NT2/D1 (cell line): ENCODE measurements at regions not wholly inside any gene's neighbourhood (a gene's known extent, or its start where the extent isn't known, plus 50 kb on each side); places are given as distances from the start of the nearest gene placed in this dataset.

Source experiments
- DNase-seq: peaks from one replicate; pipeline ENCODE4 v3.0.0-alpha.2; 2011; ENCODE audit warnings: low read depth, low spot score
- H3K27me3 ChIP-seq: 2 replicates; pipeline ENCODE4 v1.6.0; 2011; ENCODE audit warnings: mild to moderate bottlenecking; ENCODE audit not compliant: insufficient read length, insufficient read depth
- H3K36me3 ChIP-seq: 2 replicates; pipeline ENCODE4 v1.6.1; 2011; ENCODE audit warnings: mild to moderate bottlenecking, low read length, mixed read lengths; ENCODE audit not compliant: insufficient read depth, insufficient read length
- H3K4me1 ChIP-seq: 2 replicates; pipeline ENCODE4 v1.5.1; 2011; ENCODE audit not compliant: insufficient read depth, insufficient read length
- H3K4me3 ChIP-seq: 2 replicates; pipeline ENCODE4 v1.5.1; 2011; ENCODE audit warnings: low read depth; ENCODE audit not compliant: insufficient read length
- H3K9ac ChIP-seq: 2 replicates; pipeline ENCODE4 v1.6.0; 2011; ENCODE audit warnings: low read depth; ENCODE audit not compliant: insufficient read length
- H3K9me3 ChIP-seq: 2 replicates; pipeline ENCODE4 v1.5.1; 2011; ENCODE audit warnings: mild to moderate bottlenecking, low read length; ENCODE audit not compliant: insufficient read depth
- SUZ12 ChIP-seq: IDR thresholded peaks from 2 replicates; pipeline ENCODE4 v1.6.1; 2011; ENCODE audit not compliant: insufficient read length, insufficient read depth; ENCODE audit errors: extremely low read depth
- YY1 ChIP-seq: IDR thresholded peaks from 2 replicates; pipeline ENCODE4 v1.6.1; 2011; ENCODE audit not compliant: insufficient read length, insufficient read depth
- ZNF274 ChIP-seq: IDR thresholded peaks from 2 replicates; pipeline ENCODE4 v1.6.1; 2011; ENCODE audit warnings: mild to moderate bottlenecking, low read depth, low read length

DNA sequence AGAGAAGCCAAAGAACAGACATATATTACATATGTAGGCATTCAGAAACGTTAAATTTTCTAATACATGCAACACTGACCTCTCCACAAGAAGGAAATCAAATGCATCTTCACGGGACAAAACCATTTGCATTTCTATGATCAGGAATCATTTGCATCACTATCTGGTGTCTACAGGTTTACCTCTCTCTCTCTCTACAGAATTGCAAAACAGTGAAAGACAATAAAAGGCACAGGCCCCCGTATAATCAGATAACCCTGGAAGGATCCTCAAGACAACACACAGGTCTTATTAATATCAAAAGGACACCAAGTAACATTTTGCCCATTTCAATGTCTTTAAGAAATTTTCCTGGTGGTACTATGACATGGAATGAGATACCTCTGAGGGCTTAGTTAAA lies 306.3 kb downstream of the GPAM start:
- Histone ChIP-seq H3K4me1 (no peaks in the 10 kb centered on the region), H3K9me3 (peaks cover 13% of the 10 kb centered on the region; the same call in 1 of the 2 replicates), H3K27me3 (no peaks in the 10 kb centered on the region), H3K36me3 (no peaks in the 10 kb centered on the region), H3K9ac (no peak overlapping the region), H3K4me3 (no peak overlapping the region)
- TF ChIP-seq SUZ12: no peak
- TF ChIP-seq YY1: no peak
- TF ChIP-seq ZNF274: no peak
- DNase-seq: no peak

- H3K9ac ChIP-seq: no peak overlapping the region
- H3K36me3 ChIP-seq: no peaks in the 10 kb centered on the region
- no peaks in the 10 kb centered on the region for H3K4me1 ChIP-seq
- no peak overlapping the region for H3K4me3 ChIP-seq
- no peak for TF ChIP-seq YY1
- no peak for TF ChIP-seq ZNF274
- TF ChIP-seq SUZ12: no peak
- H3K27me3 ChIP-seq: no peaks in the 10 kb centered on the region
- DNase-seq: no peak
- peaks cover 13% of the 10 kb centered on the region; the same call in 1 of the 2 replicates for H3K9me3 ChIP-seq
Observed at GRCh38 chr10:111879969-111880368, 303.6 kb downstream of the GPAM start.

GRCh38 chr10:111885046-111885445 lies 298.5 kb downstream of the GPAM start:
- H3K4me3 ChIP-seq: no peak overlapping the region
- DNase-seq: no peak
- 0 out of 2 replicates have a peak, but pooled peaks cover 11% of the 10 kb centered on the region for H3K9me3 ChIP-seq
- TF ChIP-seq ZNF274 (no peak), SUZ12 (no peak), YY1 (no peak)
- no peak overlapping the region for H3K9ac ChIP-seq
- no peaks in the 10 kb centered on the region for H3K4me1 ChIP-seq
- no peaks in the 10 kb centered on the region for H3K27me3 ChIP-seq
- no peaks in the 10 kb centered on the region for H3K36me3 ChIP-seq

- Histone ChIP-seq H3K36me3 (no peaks in the 10 kb centered on the region), H3K4me1 (no peaks in the 10 kb centered on the region), H3K4me3 (no peak overlapping the region), H3K9me3 (0 out of 2 replicates have a peak, but pooled peaks cover 11% of the 10 kb centered on the region), H3K9ac (no peak overlapping the region), H3K27me3 (no peaks in the 10 kb centered on the region)
- no peak for DNase-seq
- TF ChIP-seq ZNF274 (peak; percentile 59), YY1 (no peak), SUZ12 (no peak)
Observed at GRCh38 chr10:111885919-111886318, 297.6 kb downstream of the GPAM start.

DNA sequence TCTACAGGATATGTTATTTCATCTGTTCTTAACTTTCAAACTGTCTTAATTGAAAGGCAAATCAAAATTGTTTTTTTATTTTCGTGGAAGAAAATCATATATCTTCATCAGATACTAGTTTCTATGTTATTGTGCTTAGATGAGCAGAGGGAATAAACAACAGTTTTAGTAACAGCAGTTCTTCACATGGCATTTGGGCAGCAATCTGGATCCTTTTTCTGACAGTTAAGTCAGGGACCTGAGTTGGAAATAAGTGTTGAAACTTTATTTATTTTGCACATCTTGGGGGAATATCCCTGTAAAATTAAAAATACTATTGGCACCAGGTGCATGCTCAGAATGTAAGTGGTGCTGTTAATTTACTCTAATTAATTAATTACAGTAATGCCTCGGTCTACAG lies 296.3 kb downstream of the GPAM start:
- no peak for TF ChIP-seq ZNF274
- no peak for TF ChIP-seq SUZ12
- TF ChIP-seq YY1: no peak
- no peaks in the 10 kb centered on the region for H3K36me3 ChIP-seq
- H3K9me3 ChIP-seq: 0 out of 2 replicates have a peak, but pooled peaks cover 11% of the 10 kb centered on the region
- no peaks in the 10 kb centered on the region for H3K4me1 ChIP-seq
- no peak overlapping the region for H3K9ac ChIP-seq
- DNase-seq: no peak
- no peaks in the 10 kb centered on the region for H3K27me3 ChIP-seq
- H3K4me3 ChIP-seq: no peak overlapping the region

GRCh38 chr10:111890046-111890445 lies 293.5 kb downstream of the GPAM start:
- Histone ChIP-seq H3K27me3 (no peaks in the 10 kb centered on the region), H3K9ac (no peak overlapping the region), H3K9me3 (0 out of 2 replicates have a peak, but pooled peaks cover 10% of the 10 kb centered on the region), H3K4me3 (no peak overlapping the region), H3K4me1 (no peaks in the 10 kb centered on the region), H3K36me3 (no peaks in the 10 kb centered on the region)
- no peak for TF ChIP-seq ZNF274
- TF ChIP-seq YY1: no peak
- no peak for TF ChIP-seq SUZ12
- DNase-seq: no peak

GRCh38 chr10:111916011-111916410 lies 267.6 kb downstream of the GPAM start:
- Histone ChIP-seq H3K4me1 (no peaks in the 10 kb centered on the region), H3K9ac (no peak overlapping the region), H3K9me3 (no peaks in the 10 kb centered on the region), H3K4me3 (no peak overlapping the region), H3K36me3 (no peaks in the 10 kb centered on the region), H3K27me3 (no peaks in the 10 kb centered on the region)
- TF ChIP-seq SUZ12: no peak
- TF ChIP-seq YY1: no peak
- no peak for TF ChIP-seq ZNF274
- no peak for DNase-seq

GRCh38 chr10:111921821-111922220 lies 261.7 kb downstream of the GPAM start:
- TF ChIP-seq ZNF274 (no peak), SUZ12 (no peak), YY1 (no peak)
- no peaks in the 10 kb centered on the region for H3K27me3 ChIP-seq

More at GRCh38 chr10:111921821-111922220, 261.7 kb downstream of the GPAM start:
- Histone ChIP-seq H3K9me3 (no peaks in the 10 kb centered on the region), H3K4me3 (no peak overlapping the region), H3K9ac (no peak overlapping the region), H3K36me3 (no peaks in the 10 kb centered on the region), H3K4me1 (no peaks in the 10 kb centered on the region)
- DNase-seq: no peak
